Activated CD4-positive, alpha-beta T cell treated with anti-CD3 and anti-CD28 coated beads, Interleukin-2, amount 50 U/mL, for 1 hour (primary cell): ENCODE measurements at regions not wholly inside any gene's neighbourhood (a gene's known extent, or its start where the extent isn't known, plus 50 kb on each side); places are given as distances from the start of the nearest gene placed in this dataset.

Experiments
- DNase-seq: peaks from one replicate; pipeline ENCODE4 v3.0.0-alpha.2; 2020

DNA sequence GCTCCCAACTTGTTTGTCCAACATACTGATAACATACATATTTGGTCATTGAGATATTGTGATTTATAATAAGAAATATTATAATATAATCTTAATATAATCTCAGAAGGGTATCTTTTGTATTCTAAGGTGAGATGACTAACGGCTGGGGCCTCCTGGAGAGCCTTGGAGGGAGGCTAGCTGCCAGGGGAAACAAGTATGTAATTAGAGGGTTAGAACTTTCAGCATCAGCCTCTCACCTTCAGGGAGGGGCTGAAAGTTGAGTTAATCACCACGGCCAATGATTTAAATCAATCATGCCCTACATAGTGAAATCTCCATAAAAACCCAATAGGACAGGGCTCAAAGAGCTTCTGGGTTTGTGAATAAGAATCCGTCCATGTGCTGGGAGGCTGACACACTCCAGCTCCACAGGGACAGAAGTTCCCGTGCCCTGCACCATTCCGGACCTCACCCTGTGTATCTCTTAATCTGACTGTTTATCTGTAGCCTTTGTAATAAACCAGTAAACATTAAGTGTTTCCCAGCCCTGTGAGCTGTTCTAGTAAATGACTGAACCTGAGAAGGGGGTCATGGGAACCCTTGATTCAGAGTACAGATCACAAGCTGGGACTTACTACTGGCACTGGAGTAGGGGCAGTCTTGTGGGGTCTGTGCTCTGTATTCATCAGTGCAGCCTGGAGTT is 86.3 kb upstream of the STEAP1B start:
- no peak for DNase-seq

GRCh38 chr7:22584179-22584578 is 84.2 kb upstream of the STEAP1B start:
- no peak for DNase-seq

GRCh38 chr7:22582863-22583622 is 83.1 kb upstream of the STEAP1B start:
- no peak for DNase-seq

DNA sequence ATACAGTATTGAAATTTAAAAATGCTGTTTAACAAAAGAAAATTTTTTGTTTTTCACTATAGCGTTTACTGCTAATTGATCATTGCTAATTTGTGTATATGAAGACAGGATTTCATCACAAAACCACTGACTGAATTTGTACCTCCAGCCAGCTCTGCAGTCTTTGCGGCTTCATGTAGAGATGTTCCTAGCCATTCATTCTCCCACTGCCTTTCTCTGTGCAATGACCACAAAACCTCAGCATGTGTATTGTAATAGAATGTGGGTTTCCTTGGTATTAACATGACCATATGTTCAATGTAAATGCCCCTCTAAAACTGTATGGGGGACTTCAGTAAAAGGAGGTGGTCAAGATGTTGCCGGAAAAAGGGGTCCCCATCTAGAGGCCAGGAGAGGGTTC is 81.1 kb upstream of the STEAP1B start:
- no peak for DNase-seq

DNA sequence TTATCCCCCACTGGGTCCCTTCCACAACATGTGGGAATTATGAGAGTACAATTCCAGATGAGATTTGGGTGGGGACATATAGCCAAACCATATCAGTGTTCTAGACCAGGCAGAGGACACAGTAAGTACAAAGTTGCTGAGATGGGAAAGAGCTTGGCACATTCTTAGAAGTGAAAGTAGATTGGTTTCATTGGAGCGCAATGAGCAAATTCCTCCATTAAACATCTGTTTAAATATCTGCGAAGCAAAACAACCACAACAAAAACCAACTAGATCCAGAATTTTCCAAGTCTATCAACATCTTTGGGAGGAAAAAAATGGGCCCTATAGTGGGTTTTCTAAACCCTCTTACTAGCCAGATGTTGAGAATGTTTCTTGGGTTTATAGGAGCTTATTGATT is 80.0 kb upstream of the STEAP1B start:
- DNase-seq, result no peak

GRCh38 chr7:22578007-22578733 is 78.2 kb upstream of the STEAP1B start:
- no peak for DNase-seq

DNA sequence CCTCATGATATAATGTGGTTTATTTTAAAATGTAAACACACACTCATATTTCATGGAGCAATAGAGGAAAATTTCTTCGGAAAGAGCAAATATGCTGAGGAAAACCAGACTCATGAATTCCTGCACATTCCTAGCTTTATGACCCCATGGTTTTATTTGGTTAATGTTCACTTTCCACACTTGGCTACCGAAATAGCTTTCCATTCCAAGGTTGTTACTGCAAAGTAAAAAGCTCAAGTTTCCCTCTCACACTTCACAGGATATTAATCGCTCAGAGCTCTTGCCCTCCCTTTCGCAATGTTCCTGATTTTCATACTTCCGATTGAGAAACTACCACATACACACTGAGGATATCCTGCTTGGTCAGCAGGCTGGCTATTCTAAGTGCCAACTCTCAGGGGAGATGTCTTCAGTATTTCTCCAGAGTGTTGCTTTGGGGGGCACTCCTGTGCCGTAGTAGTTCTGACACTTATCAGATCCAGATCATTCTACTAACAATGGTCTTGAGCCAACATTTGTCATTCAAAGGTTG is 77.5 kb upstream of the STEAP1B start:
- DNase-seq, result no peak

GRCh38 chr7:22576612-22577469 is 76.9 kb upstream of the STEAP1B start:
- DNase-seq, result no peak

DNA sequence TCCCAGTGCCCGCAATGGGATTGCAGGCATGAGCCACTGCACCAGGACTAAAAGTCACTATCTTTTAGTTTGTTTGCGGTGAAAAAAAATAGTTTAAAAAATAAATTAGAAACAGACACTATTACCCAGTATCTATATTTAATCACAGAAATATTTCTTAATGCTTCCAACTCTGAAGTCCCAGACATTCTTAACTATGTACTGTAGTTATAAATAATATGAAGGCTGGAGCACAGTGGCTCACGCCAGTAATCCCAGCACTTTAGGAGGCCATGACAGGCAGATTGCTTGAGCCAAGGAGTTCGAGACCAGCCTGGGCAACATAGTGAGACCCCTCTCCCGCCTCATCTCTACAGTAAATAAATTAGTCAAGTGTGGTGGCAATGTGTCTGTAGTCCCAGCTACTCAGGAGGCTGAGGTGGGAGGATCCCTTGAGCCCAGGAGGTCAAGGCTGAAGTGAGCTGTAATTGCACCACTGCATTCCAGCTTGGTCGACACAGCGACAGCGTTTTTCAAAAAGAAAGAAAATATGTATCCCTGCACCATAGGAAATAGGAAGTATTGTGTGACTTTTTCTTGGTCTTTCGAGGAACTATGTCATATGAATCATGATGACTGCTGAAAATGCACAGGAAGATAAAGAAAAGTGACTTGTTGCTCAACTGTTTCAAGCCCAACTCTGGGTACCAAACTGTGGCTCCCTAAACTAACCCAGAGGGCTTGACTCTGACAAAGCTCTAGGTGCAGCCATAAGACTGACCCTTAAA is 74.9 kb upstream of the STEAP1B start:
- no peak for DNase-seq

- no peak for DNase-seq
These were observed 72.9 kb upstream of the STEAP1B start for GRCh38 chr7:22572937-22573336.

DNA sequence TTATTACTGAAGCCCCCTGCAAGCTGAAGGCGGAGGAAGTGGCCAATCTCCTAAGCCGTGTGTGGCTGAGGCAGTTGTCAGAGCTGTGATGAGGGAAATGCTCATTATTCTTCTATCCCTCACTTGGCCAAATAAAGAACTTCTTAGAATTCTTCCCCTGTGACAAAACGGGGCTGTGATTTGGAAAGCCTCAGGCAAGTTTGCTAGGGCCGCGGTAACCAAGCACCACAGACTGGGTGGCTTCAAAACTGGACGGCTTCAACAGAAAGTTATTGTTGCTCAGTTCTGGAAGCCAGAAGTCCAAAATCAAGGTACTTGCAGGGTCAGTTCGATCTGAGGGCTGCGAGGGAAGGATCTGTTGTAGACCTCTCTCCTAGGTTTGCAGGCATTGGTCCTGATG is 72.3 kb upstream of the STEAP1B start:
- DNase-seq, result no peak

GRCh38 chr7:22571766-22572165 is 71.8 kb upstream of the STEAP1B start:
- DNase-seq, result no peak

GRCh38 chr7:22569586-22570321 is 69.8 kb upstream of the STEAP1B start:
- DNase-seq, result no peak

DNA sequence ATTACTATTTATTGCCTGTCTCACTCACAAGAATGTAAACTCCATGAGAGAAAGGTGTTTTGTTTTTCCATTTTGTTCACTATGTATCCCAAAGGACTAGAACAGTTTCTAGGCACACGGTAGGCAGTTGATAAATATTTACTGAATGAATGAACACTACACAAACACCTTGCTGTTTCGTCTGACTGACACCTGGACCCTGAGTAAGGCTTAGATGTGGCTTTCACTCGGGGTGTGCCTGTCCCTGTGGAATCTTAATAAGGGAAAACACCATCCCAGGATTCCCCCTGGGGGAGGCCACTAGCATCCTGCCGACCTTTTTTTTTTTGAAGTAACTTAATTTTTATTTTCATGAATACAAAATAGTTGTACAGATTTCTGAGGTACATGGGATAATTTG is 66.6 kb upstream of the STEAP1B start:
- no peak for DNase-seq

DNA sequence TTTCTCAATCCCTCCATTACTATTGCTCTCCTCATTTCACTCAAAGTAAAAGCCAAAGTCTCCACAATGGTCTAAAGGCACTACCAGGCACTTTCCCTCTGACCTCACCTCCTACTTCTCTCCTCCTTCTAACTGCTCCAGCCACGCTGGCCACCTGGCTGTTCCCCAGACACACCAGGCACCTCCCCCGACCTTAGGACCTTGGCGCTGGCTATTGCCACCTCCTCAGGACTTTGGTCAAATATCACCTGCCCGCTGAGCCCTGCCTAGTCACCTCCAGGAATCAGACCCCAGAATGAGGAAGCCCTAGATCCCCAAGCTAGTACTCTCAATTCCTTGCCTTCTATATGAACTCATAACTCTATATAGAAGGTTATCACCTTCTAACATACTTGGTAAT is 66.2 kb upstream of the STEAP1B start:
- no peak for DNase-seq

DNA sequence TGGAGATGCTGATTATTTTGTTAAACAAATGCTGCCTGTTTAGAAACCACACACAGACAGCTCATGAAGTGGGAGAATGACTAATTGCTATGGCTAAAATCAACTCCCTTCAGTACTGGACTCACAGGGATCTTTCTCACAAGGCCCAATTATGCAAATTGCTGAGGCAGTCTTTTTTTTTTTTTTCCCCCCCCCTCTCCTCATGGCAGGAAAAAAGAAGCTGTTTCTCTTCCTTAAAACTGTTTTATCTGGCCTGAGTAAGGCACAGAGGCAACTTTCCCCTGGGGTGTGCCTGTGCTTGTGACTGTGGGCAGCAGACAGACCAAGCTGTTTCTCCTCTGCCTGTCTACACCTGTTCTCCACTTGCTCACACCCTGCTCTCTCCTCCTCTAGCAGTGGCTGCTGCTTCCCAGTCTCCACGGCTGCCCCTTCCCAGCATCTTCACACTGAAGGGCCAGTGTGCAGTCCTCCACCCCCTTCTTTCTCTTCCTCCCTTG is 65.4 kb upstream of the STEAP1B start:
- DNase-seq, result no peak

GRCh38 chr7:22564511-22565045 is 64.6 kb upstream of the STEAP1B start:
- no peak for DNase-seq

DNA sequence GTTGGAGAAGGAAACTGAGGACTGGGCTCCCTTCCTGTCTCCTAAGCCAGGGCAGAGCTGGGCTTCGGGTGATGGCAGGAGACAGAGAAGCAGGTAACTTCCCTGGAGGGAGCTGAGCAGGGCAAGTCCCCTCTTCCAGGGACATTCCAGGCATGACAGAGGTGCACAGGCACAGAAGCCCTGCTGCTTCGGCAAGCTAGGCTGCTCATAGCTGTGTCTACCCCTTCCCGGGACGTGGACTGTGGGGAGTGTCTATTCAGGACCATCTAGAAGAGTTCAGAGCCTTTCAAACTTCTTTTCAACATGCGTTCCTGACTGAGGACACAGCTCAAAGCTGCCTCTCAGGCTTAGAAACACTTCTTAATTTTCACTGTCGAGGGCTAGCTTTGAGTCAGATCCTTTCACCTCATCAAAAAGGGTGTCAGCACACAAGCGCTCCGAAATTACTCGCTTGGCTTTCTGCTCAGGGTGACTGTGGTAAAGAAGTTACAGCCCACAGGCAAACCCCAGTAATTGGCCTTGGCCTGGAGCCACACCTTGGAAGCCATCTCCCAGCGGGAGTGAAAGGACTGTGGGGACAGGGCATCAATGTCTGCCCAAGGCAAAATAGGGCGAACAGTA is 63.7 kb upstream of the STEAP1B start:
- no peak for DNase-seq

DNA sequence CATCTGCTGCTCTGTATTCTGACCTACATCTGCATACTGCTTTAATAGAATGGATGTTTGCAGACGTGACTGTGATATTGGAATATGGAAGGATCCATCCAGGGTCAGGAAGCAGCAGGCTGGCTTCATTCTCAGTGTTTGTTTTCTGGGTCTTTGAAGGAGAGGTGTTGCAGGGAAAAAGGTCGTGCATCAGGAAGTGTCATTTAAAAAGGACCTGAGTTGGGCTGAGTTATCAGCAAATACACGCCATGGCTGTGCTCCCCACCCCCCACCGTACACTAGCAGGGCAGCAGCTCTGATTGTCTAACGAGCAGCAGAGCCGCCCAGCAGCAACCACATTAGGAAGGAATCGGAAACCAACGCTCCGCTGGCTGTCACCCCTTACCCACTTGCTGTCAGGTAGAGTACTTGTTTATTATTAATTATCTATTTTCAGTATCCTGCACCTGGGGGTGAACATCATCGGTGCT is 63.1 kb upstream of the STEAP1B start:
- DNase-seq, result peak; percentile 16
